ENCODE measurements at regions not wholly inside any gene's neighbourhood (a gene's known extent, or its start where the extent isn't known, plus 50 kb on each side); places are given as distances from the start of the nearest gene placed in this dataset.

GRCh38 chr3:34005886-34006285 is 207.5 kb downstream of the PDCD6IP start:
- Histone ChIP-seq H3K27ac (no peak overlapping the region), H3K36me3 (no peaks in the 10 kb centered on the region), H3K9me3 (no peaks in the 10 kb centered on the region), H3K4me1 (no peaks in the 10 kb centered on the region), H3K27me3 (replicated peaks in 1 of 7) (no peaks in the 10 kb centered on the region), H3K4me3 (no peak overlapping the region)
- no peak for DNase-seq
- 74 to 95% (median 91%) methylated on average over 1 of the region's 1 CpG for WGBS, 5 donors
- intact Hi-C loops (cut with DNase I; ENCODE audit: low total_unique reads): no loop called here
- TF ChIP-seq POLR2A (IDR thresholded peaks at IDR 0.05) (no peak), POLR2AphosphoS5 (IDR thresholded peaks at IDR 0.05) (no peak)
- TF ChIP-seq, protein P1, sequence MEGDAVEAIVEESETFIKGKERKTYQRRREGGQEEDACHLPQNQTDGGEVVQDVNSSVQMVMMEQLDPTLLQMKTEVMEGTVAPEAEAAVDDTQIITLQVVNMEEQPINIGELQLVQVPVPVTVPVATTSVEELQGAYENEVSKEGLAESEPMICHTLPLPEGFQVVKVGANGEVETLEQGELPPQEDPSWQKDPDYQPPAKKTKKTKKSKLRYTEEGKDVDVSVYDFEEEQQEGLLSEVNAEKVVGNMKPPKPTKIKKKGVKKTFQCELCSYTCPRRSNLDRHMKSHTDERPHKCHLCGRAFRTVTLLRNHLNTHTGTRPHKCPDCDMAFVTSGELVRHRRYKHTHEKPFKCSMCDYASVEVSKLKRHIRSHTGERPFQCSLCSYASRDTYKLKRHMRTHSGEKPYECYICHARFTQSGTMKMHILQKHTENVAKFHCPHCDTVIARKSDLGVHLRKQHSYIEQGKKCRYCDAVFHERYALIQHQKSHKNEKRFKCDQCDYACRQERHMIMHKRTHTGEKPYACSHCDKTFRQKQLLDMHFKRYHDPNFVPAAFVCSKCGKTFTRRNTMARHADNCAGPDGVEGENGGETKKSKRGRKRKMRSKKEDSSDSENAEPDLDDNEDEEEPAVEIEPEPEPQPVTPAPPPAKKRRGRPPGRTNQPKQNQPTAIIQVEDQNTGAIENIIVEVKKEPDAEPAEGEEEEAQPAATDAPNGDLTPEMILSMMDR (IDR thresholded peaks at IDR 0.05 in 8 of 11, conservative IDR thresholded peaks at IDR 0.05 in 3 of 11): no peak

DNA sequence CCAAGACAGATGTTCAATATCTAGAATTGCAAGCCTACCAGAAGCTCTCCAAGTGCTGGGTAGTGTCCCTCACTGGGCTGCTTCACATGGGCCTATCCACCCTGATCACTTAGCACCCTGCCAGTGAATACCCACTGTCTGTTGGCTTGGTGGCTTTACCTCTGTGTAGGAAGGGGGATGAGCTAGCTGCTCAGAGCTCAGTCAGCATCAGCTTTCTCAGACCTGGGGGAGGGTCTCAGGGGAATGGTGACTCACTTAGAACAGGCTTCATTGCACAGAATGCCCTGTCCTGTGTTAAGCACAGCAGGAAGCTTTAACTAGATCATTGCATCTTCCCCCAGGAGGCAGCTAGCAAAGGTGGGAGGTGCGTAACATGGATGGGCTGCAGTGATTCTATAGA is 209.8 kb downstream of the PDCD6IP start:
- H3K27me3 ChIP-seq (replicated peaks in 1 of 7): no peaks in the 10 kb centered on the region
- TF ChIP-seq POLR2A (IDR thresholded peaks at IDR 0.05) (no peak), POLR2AphosphoS5 (IDR thresholded peaks at IDR 0.05) (no peak)
- TF ChIP-seq, protein P1 (IDR thresholded peaks at IDR 0.05 in 8 of 11, conservative IDR thresholded peaks at IDR 0.05 in 3 of 11): no peak
- H3K9me3 ChIP-seq: no peaks in the 10 kb centered on the region
- no peak overlapping the region for H3K27ac ChIP-seq
- no peak for DNase-seq
- intact Hi-C loops (cut with DNase I; ENCODE audit: low total_unique reads): no loop called here
- no peak overlapping the region for H3K4me3 ChIP-seq
- no peaks in the 10 kb centered on the region for H3K36me3 ChIP-seq
- WGBS, 5 donors: 63 to 91% (median 70%) methylated on average over 1 of the region's 1 CpG
- H3K4me1 ChIP-seq: no peaks in the 10 kb centered on the region

DNA sequence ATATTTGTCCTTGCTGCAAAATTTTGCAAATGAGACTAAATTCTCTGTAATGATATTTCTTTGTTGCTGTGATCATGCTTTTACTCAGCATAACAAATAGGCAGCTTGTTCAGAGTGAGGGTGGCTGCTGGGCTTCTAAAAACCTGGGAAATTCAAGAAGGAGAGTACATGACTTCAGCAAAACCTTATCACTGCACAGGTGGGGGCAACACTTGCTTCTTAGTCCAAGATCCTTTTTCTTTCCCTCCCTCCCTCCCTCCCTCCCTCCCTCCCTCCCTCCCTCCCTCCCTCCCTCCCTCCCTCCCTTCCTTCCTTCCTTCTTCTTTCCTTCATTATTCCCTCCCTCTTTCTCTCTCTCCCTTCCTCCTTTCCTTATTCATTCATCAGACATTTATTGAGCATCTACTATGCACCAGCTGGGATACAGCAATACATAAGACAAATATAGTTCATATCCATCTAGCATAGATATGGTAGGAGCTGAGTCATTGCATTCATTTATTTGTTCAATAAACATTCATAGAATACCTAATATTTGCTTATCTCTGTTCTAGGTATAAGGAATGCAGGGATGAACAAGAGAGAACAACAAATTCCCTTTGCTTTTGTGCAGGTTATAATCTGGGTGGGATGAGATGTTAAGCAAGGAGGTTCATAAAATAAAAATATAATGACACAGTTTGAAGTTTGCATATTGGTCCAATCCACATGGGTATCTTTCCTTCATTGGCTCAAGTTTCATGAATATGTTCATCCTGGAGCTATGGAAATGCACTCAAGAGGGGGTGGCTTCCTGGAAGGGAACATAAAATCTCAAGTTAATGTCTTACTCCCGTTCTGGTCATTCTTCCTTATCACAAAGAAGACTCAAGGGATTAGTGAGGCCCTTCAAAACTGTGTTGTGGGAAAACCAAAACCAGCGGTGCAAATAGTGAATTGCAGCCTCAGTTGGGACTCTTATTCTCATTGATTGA is 210.7 kb downstream of the PDCD6IP start:
- TF ChIP-seq POLR2A (IDR thresholded peaks at IDR 0.05) (no peak), POLR2AphosphoS5 (IDR thresholded peaks at IDR 0.05) (no peak)
- TF ChIP-seq, protein P1 (IDR thresholded peaks at IDR 0.05 in 8 of 11, conservative IDR thresholded peaks at IDR 0.05 in 3 of 11): no peak

More for the DNA sequence above, 210.7 kb downstream of the PDCD6IP start:
- WGBS, 5 donors: 58 to 80% (median 63%) methylated on average over 2 of the region's 2 CpGs
- no peak for DNase-seq
- H3K4me1 ChIP-seq: no peaks in the 10 kb centered on the region
- H3K36me3 ChIP-seq: no peaks in the 10 kb centered on the region
- H3K27me3 ChIP-seq (replicated peaks in 1 of 7): no peaks in the 10 kb centered on the region
- H3K9me3 ChIP-seq: no peaks in the 10 kb centered on the region
- no peak overlapping the region for H3K27ac ChIP-seq
- no peak overlapping the region for H3K4me3 ChIP-seq
- intact Hi-C loops (cut with DNase I; ENCODE audit: low total_unique reads): no loop called here

Measured in spleen (tissue), 11 donors.